ENCODE measurements at regions not wholly inside any gene's neighbourhood (a gene's known extent, or its start where the extent isn't known, plus 50 kb on each side); places are given as distances from the start of the nearest gene placed in this dataset.

GRCh38 chr10:78960316-78960800 is 108.4 kb upstream of the ZMIZ1 start:
- TF ChIP-seq, protein P1, sequence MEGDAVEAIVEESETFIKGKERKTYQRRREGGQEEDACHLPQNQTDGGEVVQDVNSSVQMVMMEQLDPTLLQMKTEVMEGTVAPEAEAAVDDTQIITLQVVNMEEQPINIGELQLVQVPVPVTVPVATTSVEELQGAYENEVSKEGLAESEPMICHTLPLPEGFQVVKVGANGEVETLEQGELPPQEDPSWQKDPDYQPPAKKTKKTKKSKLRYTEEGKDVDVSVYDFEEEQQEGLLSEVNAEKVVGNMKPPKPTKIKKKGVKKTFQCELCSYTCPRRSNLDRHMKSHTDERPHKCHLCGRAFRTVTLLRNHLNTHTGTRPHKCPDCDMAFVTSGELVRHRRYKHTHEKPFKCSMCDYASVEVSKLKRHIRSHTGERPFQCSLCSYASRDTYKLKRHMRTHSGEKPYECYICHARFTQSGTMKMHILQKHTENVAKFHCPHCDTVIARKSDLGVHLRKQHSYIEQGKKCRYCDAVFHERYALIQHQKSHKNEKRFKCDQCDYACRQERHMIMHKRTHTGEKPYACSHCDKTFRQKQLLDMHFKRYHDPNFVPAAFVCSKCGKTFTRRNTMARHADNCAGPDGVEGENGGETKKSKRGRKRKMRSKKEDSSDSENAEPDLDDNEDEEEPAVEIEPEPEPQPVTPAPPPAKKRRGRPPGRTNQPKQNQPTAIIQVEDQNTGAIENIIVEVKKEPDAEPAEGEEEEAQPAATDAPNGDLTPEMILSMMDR (IDR thresholded peaks at IDR 0.05; ENCODE audit: low read length) = no peak
- TF ChIP-seq EZH2 (IDR thresholded peaks at IDR 0.05; ENCODE audit: borderline replicate concordance, low read length) = no peak
